ENCODE measurements at regions not wholly inside any gene's neighbourhood (a gene's known extent, or its start where the extent isn't known, plus 50 kb on each side); places are given as distances from the start of the nearest gene placed in this dataset.

- Mint-ChIP-seq H3K27ac (no peak overlapping the region), H3K36me3 (ENCODE audit: insufficient read depth in 1 of 3, low read depth in 3 of 3) (no peaks in the 10 kb centered on the region), H3K27me3 (ENCODE audit: low read depth) (no peaks in the 10 kb centered on the region), H3K4me1 (no peaks in the 10 kb centered on the region), H3K4me3 (no peak overlapping the region), H3K9me3 (no peaks in the 10 kb centered on the region)
- no peak overlapping the region for H4K91ac ChIP-seq (ENCODE audit: insufficient read length, low read depth, low read length)
- H3K4me1 ChIP-seq (ENCODE audit: insufficient read depth, low read length) = no peaks in the 10 kb centered on the region
- H3K79me1 ChIP-seq (ENCODE audit: insufficient read depth, low read depth, low read length, poor library complexity, severe bottlenecking) = no peaks in the 10 kb centered on the region
- DNase-seq = no peak
- H3K9me3 ChIP-seq (ENCODE audit: control insufficient read depth, low read depth, low read length) = no peaks in the 10 kb centered on the region
- H3K79me2 ChIP-seq (ENCODE audit: insufficient read depth, low read length) = no peaks in the 10 kb centered on the region
- no peaks in the 10 kb centered on the region for H3K27me3 ChIP-seq (ENCODE audit: insufficient read depth, low read length)
- no peak overlapping the region for H2AK5ac ChIP-seq (ENCODE audit: insufficient read length, low read length)
- no peak overlapping the region for H3K56ac ChIP-seq (ENCODE audit: insufficient read length, low read depth, low read length)
- H2AFZ ChIP-seq (ENCODE audit: low read length) = no peak overlapping the region
- no peak overlapping the region for H3K4me2 ChIP-seq (ENCODE audit: insufficient read depth, insufficient read length, low read length)
- no peak overlapping the region for H2BK12ac ChIP-seq (ENCODE audit: insufficient read length, low read depth, low read length)
- H2BK20ac ChIP-seq (ENCODE audit: low read depth, low read length, poor library complexity, severe bottlenecking) = no peak overlapping the region
- no peak overlapping the region; the same call in 1 of the 2 replicates for H3K14ac ChIP-seq (ENCODE audit: insufficient read depth, low read length)
- no peak overlapping the region for H2BK5ac ChIP-seq (ENCODE audit: insufficient read length, low read length)
- no peak for TF ChIP-seq CTCF (conservative IDR thresholded peaks at IDR 0.05)
- no peak overlapping the region for H3K18ac ChIP-seq (ENCODE audit: insufficient read length, low read depth, low read length)
- H3K23ac ChIP-seq (ENCODE audit: insufficient read length, low read depth, low read length) = no peak overlapping the region
- H2BK120ac ChIP-seq (ENCODE audit: low read depth, low read length, poor library complexity, severe bottlenecking) = no peak overlapping the region
- no peak overlapping the region for H3T11ph ChIP-seq (ENCODE audit: low read length)
- no peaks in the 10 kb centered on the region for H3K23me2 ChIP-seq (ENCODE audit: insufficient read length, low read depth, low read length, poor library complexity, severe bottlenecking)
- no peak overlapping the region for H3K9ac ChIP-seq (ENCODE audit: extremely low read depth, insufficient read length, low read length)
- no peak overlapping the region for H4K8ac ChIP-seq (replicated peaks; ENCODE audit: insufficient read length, low read depth, low read length)
- no peak overlapping the region for H3K27ac ChIP-seq (ENCODE audit: insufficient read length, low read depth, low read length)
- WGBS (ENCODE audit: extremely low coverage, insufficient read length, low lambda C conversion rate) = no CpG with 5 or more reads among the region's 9 CpGs
- H4K5ac ChIP-seq (ENCODE audit: insufficient read length, low read depth, low read length) = no peak overlapping the region
- H3K4ac ChIP-seq (ENCODE audit: low read depth, low read length) = no peak overlapping the region
- no peaks in the 10 kb centered on the region for H4K20me1 ChIP-seq (ENCODE audit: control insufficient read depth, insufficient read depth, insufficient read length)
- H2BK15ac ChIP-seq (ENCODE audit: low read depth, low read length) = no peak overlapping the region
Measured at GRCh38 chr13:106635616-106636015, 67.7 kb upstream of the ARGLU1 start.

Data from H9 (cell line).